ENCODE measurements at regions not wholly inside any gene's neighbourhood (a gene's known extent, or its start where the extent isn't known, plus 50 kb on each side); places are given as distances from the start of the nearest gene placed in this dataset.

GRCh38 chr16:73617738-73618137, 569.8 kb upstream of the ZFHX3 start:
- H4K20me1 ChIP-seq (ENCODE audit: control insufficient read depth, extremely low read depth, insufficient read depth, low read length) = no peaks in the 10 kb centered on the region
- TF ChIP-seq CTCF (conservative IDR thresholded peaks at IDR 0.05 in 1 of 2, IDR thresholded peaks at IDR 0.05 in 1 of 2; ENCODE audit: low read depth in 1 of 2, low read length in 2 of 2) (no peak), EZH2 (IDR thresholded peaks at IDR 0.05; ENCODE audit: low read length, missing control alignments) (no peak)
- H3K27me3 ChIP-seq (ENCODE audit: control insufficient read depth, insufficient read depth, low read length) = no peaks in the 10 kb centered on the region
- DNase-seq (ENCODE audit: low read depth in 2 of 2) = no peak
- no peak overlapping the region for H3K4me3 ChIP-seq (replicated peaks in 1 of 4; ENCODE audit: control extremely low read depth in 1 of 4, insufficient read depth in 1 of 4, low read depth in 3 of 4, low read length in 4 of 4)
- H3K4me1 ChIP-seq (ENCODE audit: control insufficient read depth, extremely low read depth, insufficient read depth, low read length) = no peaks in the 10 kb centered on the region
- H3K9me3 ChIP-seq (ENCODE audit: control insufficient read depth, insufficient read depth, low read depth, low read length) = no peaks in the 10 kb centered on the region
- H3K27ac ChIP-seq (ENCODE audit: insufficient read depth, low read length) = no peak overlapping the region
- no peak overlapping the region for H3K9ac ChIP-seq (ENCODE audit: insufficient read depth, low read length)
- H2AFZ ChIP-seq (ENCODE audit: low read length) = no peak overlapping the region
- H3K4me2 ChIP-seq (ENCODE audit: extremely low read depth, insufficient read depth, low read length) = no peak overlapping the region
- no peaks in the 10 kb centered on the region for H3K79me2 ChIP-seq (ENCODE audit: control insufficient read depth, insufficient read depth, low read length)
- no peaks in the 10 kb centered on the region for H3K36me3 ChIP-seq (ENCODE audit: control insufficient read depth, insufficient read depth, low read length)

GRCh38 chr16:73616770-73617169, 568.8 kb upstream of the ZFHX3 start:
- DNase-seq (ENCODE audit: low read depth in 2 of 2) = no peak
- TF ChIP-seq EZH2 (IDR thresholded peaks at IDR 0.05; ENCODE audit: low read length, missing control alignments) (no peak), CTCF (conservative IDR thresholded peaks at IDR 0.05 in 1 of 2, IDR thresholded peaks at IDR 0.05 in 1 of 2; ENCODE audit: low read depth in 1 of 2, low read length in 2 of 2) (no peak)
- no peak overlapping the region for H3K4me2 ChIP-seq (ENCODE audit: extremely low read depth, insufficient read depth, low read length)
- no peaks in the 10 kb centered on the region for H3K36me3 ChIP-seq (ENCODE audit: control insufficient read depth, insufficient read depth, low read length)
- no peaks in the 10 kb centered on the region for H3K79me2 ChIP-seq (ENCODE audit: control insufficient read depth, insufficient read depth, low read length)
- no peak overlapping the region for H3K27ac ChIP-seq (ENCODE audit: insufficient read depth, low read length)
- H3K9me3 ChIP-seq (ENCODE audit: control insufficient read depth, insufficient read depth, low read depth, low read length) = no peaks in the 10 kb centered on the region
- H3K27me3 ChIP-seq (ENCODE audit: control insufficient read depth, insufficient read depth, low read length) = no peaks in the 10 kb centered on the region
- no peak overlapping the region for H3K9ac ChIP-seq (ENCODE audit: insufficient read depth, low read length)
- no peak overlapping the region for H3K4me3 ChIP-seq (replicated peaks in 1 of 4; ENCODE audit: control extremely low read depth in 1 of 4, insufficient read depth in 1 of 4, low read depth in 3 of 4, low read length in 4 of 4)
- H2AFZ ChIP-seq (ENCODE audit: low read length) = no peak overlapping the region
- no peaks in the 10 kb centered on the region for H4K20me1 ChIP-seq (ENCODE audit: control insufficient read depth, extremely low read depth, insufficient read depth, low read length)
- no peaks in the 10 kb centered on the region for H3K4me1 ChIP-seq (ENCODE audit: control insufficient read depth, extremely low read depth, insufficient read depth, low read length)

GRCh38 chr16:73616166-73616753, 568.3 kb upstream of the ZFHX3 start:
- Histone ChIP-seq H3K4me2 (ENCODE audit: extremely low read depth, insufficient read depth, low read length) (no peak overlapping the region), H3K27ac (ENCODE audit: insufficient read depth, low read length) (no peak overlapping the region), H4K20me1 (ENCODE audit: control insufficient read depth, extremely low read depth, insufficient read depth, low read length) (no peaks in the 10 kb centered on the region), H3K4me1 (ENCODE audit: control insufficient read depth, extremely low read depth, insufficient read depth, low read length) (no peaks in the 10 kb centered on the region), H3K9me3 (ENCODE audit: control insufficient read depth, insufficient read depth, low read depth, low read length) (no peaks in the 10 kb centered on the region), H3K4me3 (replicated peaks in 1 of 4; ENCODE audit: control extremely low read depth in 1 of 4, insufficient read depth in 1 of 4, low read depth in 3 of 4, low read length in 4 of 4) (no peak overlapping the region), H3K9ac (ENCODE audit: insufficient read depth, low read length) (no peak overlapping the region), H3K79me2 (ENCODE audit: control insufficient read depth, insufficient read depth, low read length) (no peaks in the 10 kb centered on the region), H3K36me3 (ENCODE audit: control insufficient read depth, insufficient read depth, low read length) (no peaks in the 10 kb centered on the region), H3K27me3 (ENCODE audit: control insufficient read depth, insufficient read depth, low read length) (no peaks in the 10 kb centered on the region), H2AFZ (ENCODE audit: low read length) (no peak overlapping the region)
- peak in 1 of 2 donors; percentile 60 for DNase-seq (ENCODE audit: low read depth in 2 of 2)
- no peak for TF ChIP-seq EZH2 (IDR thresholded peaks at IDR 0.05; ENCODE audit: low read length, missing control alignments)
- TF ChIP-seq CTCF (conservative IDR thresholded peaks at IDR 0.05 in 1 of 2, IDR thresholded peaks at IDR 0.05 in 1 of 2; ENCODE audit: low read depth in 1 of 2, low read length in 2 of 2) = no peak

All from fibroblast of lung (primary cell).